ENCODE measurements at regions not wholly inside any gene's neighbourhood (a gene's known extent, or its start where the extent isn't known, plus 50 kb on each side); places are given as distances from the start of the nearest gene placed in this dataset.

- no peaks in the 10 kb centered on the region for H3K9me3 Mint-ChIP-seq
- peaks cover 2% of the 10 kb centered on the region for H3K27me3 Mint-ChIP-seq (ENCODE audit: low read depth)
- H3K27ac Mint-ChIP-seq (ENCODE audit: unreplicated experiment): no peak overlapping the region
- DNase-seq (ENCODE audit: low read depth, low spot score): no peak
- TF ChIP-seq CTCF (conservative IDR thresholded peaks at IDR 0.05): no peak
- H3K36me3 Mint-ChIP-seq (ENCODE audit: low read depth): no peaks in the 10 kb centered on the region
- no peak overlapping the region for H3K4me3 Mint-ChIP-seq
- H3K4me1 Mint-ChIP-seq: no peaks in the 10 kb centered on the region
These were observed 482.7 kb upstream of the PDZRN3 start for GRCh38 chr3:74107451-74107850.

- peaks cover 2% of the 10 kb centered on the region for H3K27me3 Mint-ChIP-seq (ENCODE audit: low read depth)
- H3K36me3 Mint-ChIP-seq (ENCODE audit: low read depth): no peaks in the 10 kb centered on the region
- no peak for TF ChIP-seq CTCF (conservative IDR thresholded peaks at IDR 0.05)
- H3K4me1 Mint-ChIP-seq: no peaks in the 10 kb centered on the region
- no peak overlapping the region for H3K4me3 Mint-ChIP-seq
- no peak overlapping the region for H3K27ac Mint-ChIP-seq (ENCODE audit: unreplicated experiment)
- H3K9me3 Mint-ChIP-seq: no peaks in the 10 kb centered on the region
- no peak for DNase-seq (ENCODE audit: low read depth, low spot score)
These were observed 482.2 kb upstream of the PDZRN3 start for GRCh38 chr3:74106925-74107324.

GRCh38 chr3:74091204-74091603 is 466.5 kb upstream of the PDZRN3 start:
- H3K27me3 Mint-ChIP-seq (ENCODE audit: low read depth): no peaks in the 10 kb centered on the region
- no peak overlapping the region for H3K27ac Mint-ChIP-seq (ENCODE audit: unreplicated experiment)
- H3K36me3 Mint-ChIP-seq (ENCODE audit: low read depth): no peaks in the 10 kb centered on the region
- no peaks in the 10 kb centered on the region for H3K4me1 Mint-ChIP-seq
- H3K4me3 Mint-ChIP-seq: no peak overlapping the region
- no peaks in the 10 kb centered on the region for H3K9me3 Mint-ChIP-seq
- TF ChIP-seq CTCF (conservative IDR thresholded peaks at IDR 0.05): no peak
- no peak for DNase-seq (ENCODE audit: low read depth, low spot score)

- Mint-ChIP-seq H3K27ac (ENCODE audit: unreplicated experiment) (no peak overlapping the region), H3K4me3 (no peak overlapping the region), H3K4me1 (no peaks in the 10 kb centered on the region), H3K27me3 (ENCODE audit: low read depth) (no peaks in the 10 kb centered on the region), H3K36me3 (ENCODE audit: low read depth) (no peaks in the 10 kb centered on the region), H3K9me3 (no peaks in the 10 kb centered on the region)
- no peak for DNase-seq (ENCODE audit: low read depth, low spot score)
- no peak for TF ChIP-seq CTCF (conservative IDR thresholded peaks at IDR 0.05)
These were observed 465.1 kb upstream of the PDZRN3 start for GRCh38 chr3:74089814-74090213.

- Mint-ChIP-seq H3K4me1 (peaks cover 5% of the 10 kb centered on the region), H3K27me3 (ENCODE audit: low read depth) (no peaks in the 10 kb centered on the region), H3K36me3 (ENCODE audit: low read depth) (no peaks in the 10 kb centered on the region), H3K27ac (ENCODE audit: unreplicated experiment) (no peak overlapping the region), H3K4me3 (no peak overlapping the region), H3K9me3 (no peaks in the 10 kb centered on the region)
- no peak for TF ChIP-seq CTCF (conservative IDR thresholded peaks at IDR 0.05)
- no peak for DNase-seq (ENCODE audit: low read depth, low spot score)
These were observed 455.3 kb upstream of the PDZRN3 start for GRCh38 chr3:74080056-74080461.

- Mint-ChIP-seq H3K9me3 (no peaks in the 10 kb centered on the region), H3K27me3 (ENCODE audit: low read depth) (no peaks in the 10 kb centered on the region), H3K36me3 (ENCODE audit: low read depth) (no peaks in the 10 kb centered on the region), H3K27ac (ENCODE audit: unreplicated experiment) (no peak overlapping the region), H3K4me3 (no peak overlapping the region), H3K4me1 (no peaks in the 10 kb centered on the region)
- no peak for TF ChIP-seq CTCF (conservative IDR thresholded peaks at IDR 0.05)
- DNase-seq (ENCODE audit: low read depth, low spot score): no peak
These were observed 450.5 kb upstream of the PDZRN3 start for GRCh38 chr3:74075241-74075640.
